GM21723 (cell line): ENCODE measurements at regions not wholly inside any gene's neighbourhood (a gene's known extent, or its start where the extent isn't known, plus 50 kb on each side); places are given as distances from the start of the nearest gene placed in this dataset.
"Not testable (repeated sequence)": the region's sequence is repeated elsewhere in the genome, so short reads cannot be mapped to it uniquely, and the experiment has no call there.

Source experiments
- ATAC-seq: cut with Tn5 transposase; IDR thresholded peaks from one replicate; pipeline ENCODE4 v1.9.1; 2021; ENCODE audit warnings: mild to moderate bottlenecking, moderate library complexity; ENCODE audit not compliant: unreplicated experiment

DNA sequence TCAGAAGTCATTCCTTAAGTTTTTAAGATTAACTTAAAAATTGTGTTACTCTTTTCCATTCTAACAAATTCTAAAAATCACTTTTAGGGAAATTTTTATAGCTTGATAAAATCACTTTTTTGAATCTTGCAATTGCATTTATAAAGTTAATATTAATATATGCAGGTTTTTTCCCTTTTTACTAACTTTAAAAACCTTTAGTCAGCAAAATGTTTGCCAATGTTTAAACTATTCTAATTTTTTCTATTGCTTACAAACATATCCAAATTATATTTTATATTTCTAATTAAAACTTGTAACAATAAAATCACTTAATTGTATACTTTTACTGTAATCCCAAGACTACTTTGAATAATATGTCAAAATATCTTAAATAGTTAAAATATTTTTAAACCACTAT is 839.4 kb downstream of the TBL1XR1 start:
- ATAC-seq = no peak

DNA sequence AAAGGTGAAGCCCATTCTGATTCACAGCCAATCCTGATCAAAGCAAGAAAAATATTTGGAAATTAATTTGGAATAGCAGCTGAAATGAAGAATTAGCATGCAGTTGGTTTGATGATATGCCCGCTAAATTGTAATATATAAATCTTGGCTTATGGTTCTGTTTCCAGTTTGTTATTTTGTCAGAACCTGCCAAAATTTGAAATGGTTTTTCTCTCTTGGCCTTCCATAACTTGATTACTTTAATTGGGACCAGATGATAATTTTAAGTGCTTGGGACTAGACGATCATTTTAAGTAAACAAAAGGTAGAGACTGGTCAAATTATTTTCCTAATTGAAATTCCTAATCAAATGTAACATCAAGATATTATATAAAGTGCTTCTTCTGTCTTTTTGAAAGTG is 842.4 kb downstream of the TBL1XR1 start:
- no peak for ATAC-seq

DNA sequence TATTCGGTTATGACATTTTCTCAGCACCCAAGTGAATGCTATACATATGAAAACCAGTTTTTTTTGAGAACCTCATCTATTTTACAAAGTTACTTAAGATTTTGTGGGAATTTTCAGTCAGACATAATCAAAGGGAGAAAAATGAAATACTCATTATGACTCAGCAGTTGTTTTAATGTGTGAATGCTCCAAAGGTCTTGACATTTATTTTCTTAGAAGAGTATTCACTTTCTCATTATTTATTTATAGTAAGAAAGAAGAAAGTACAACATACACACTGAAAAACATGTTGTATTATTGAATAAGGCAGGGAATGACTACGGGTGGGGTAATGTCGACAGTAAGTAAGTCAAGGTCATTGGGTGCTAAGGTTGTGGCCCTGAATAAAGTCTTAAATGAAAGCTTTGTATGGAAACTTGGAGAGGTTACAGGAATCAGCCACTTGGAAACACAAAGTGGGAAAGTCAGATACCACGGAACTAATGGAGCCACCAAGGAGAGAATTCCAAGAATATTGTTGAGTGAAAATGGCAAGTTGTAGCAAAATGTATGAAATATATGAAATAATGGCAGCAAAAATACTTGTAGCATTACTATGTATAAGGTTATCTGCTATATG is 844.5 kb downstream of the TBL1XR1 start:
- no peak for ATAC-seq

DNA sequence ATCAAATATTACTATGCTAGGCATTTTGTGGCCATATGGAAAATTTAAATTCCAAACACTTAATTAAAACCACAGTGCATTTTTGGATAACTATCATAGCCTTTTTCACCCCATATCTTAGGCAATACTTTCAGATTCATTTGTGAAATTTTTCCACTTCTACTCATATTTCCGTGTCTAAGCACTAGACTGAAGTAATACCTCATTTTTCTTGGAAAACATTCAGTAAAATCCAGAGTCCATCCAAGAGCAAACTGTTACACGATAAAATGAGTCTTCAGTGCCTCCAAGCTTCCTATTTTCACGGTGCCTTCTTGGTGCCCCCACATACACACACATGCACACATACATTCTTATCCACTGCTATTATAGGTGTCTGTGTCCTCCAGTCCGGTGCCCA is 845.9 kb downstream of the TBL1XR1 start:
- ATAC-seq = no peak

DNA sequence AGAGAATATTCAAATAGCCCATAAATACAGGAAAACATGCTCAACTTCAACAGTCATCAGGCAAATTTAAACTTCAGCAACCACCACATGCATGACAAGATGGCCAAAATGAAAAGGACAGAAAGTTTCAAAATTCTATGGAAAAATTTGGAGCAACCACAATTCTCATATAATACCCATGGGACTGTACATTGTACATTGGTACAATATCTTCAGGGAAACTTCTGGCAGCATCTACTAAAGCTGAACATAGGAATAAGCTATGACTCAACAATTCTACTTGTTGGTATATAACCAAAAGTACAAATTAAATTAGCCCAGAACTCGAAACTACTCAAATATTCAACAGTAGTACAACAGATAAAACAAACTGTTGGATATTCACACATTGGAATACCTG is 847.6 kb downstream of the TBL1XR1 start:
- no peak for ATAC-seq

DNA sequence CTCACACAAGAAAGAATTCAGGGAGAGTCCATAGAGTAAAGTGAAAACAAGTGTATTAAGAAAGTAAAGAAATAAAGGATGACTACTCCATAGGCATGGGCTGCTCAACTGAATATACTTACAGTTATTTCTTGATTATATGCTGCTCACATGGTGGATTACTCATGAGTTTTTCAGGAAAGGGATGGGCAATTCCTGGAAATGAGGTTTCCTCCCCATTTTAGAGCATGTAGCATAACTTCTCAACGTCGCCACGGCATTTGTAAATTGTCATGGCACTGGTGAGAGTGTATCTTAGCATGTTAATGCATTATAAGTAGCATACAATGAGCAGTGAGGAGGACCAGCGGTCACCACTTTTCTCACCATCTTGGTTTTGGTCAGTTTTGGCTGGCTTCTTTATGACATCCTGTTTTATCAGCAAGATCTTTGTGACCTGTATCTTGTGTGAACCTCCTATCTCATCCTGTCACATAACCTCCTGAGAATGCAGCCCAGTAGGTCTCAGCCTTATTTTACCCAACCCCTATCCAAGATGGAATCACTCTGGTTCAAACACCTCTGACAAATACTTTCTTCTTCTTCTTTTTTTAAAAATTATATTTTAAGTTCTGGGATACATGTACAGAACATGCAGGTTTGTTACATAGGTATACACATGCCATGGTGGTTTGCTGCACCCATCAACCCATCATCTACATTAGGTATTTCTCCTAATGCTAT is 849.7 kb downstream of the TBL1XR1 start:
- no peak for ATAC-seq

DNA sequence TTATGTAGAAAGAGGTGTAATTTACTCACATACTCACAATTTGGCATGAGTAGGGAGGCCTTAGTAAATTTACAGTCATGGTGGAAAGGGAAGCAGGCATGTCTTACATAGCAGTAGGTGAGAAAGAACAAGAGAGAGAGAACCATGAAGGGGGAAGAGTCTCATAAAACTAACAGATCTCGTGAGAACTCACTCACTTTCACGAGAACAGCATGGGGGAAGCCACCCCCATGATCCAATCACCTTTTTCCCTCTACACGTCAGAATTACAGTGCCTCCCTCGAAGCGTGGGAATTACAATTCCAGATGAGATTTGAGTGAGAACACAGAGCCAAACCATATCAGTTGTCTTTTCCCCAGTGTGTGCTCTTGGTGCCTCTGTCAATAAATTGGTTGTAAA is 855.3 kb downstream of the TBL1XR1 start:
- no peak for ATAC-seq

DNA sequence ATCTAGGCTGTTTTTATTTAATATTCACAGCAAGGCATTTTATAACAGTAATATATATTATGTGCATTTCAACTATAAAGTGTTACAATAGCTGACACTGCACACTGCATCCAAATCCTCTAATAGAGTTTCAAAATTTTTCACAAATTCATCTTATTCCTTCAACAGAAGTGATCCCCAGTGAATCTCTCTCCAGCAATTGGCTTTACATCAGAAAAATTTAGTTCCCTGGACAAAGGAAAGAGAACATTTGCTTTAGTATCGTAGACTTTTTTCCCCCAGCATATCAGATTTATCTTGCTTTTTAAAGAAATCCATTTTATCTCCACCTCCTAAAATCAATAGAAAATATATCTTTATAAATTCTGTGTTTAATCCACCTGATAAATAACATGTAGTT is 868.6 kb downstream of the TBL1XR1 start:
- no peak for ATAC-seq

DNA sequence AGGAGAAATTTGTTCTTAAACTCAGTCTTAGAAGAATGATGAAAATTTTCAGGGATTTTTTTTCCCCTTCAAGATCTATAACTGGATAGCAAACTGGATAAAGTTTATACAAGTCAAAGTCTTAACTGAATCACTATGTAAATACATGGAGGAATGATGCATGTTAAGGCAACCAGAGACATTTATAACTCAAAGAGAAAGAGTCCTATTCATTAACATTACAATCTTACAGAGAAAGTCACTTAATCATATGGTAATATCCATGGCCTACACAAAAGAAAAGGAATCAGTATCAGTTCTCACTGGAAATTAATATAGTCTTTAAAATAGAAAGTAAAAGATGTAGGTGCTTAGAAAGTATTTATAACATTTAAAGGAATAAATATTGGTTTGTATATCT is 869.1 kb downstream of the TBL1XR1 start:
- no peak for ATAC-seq

DNA sequence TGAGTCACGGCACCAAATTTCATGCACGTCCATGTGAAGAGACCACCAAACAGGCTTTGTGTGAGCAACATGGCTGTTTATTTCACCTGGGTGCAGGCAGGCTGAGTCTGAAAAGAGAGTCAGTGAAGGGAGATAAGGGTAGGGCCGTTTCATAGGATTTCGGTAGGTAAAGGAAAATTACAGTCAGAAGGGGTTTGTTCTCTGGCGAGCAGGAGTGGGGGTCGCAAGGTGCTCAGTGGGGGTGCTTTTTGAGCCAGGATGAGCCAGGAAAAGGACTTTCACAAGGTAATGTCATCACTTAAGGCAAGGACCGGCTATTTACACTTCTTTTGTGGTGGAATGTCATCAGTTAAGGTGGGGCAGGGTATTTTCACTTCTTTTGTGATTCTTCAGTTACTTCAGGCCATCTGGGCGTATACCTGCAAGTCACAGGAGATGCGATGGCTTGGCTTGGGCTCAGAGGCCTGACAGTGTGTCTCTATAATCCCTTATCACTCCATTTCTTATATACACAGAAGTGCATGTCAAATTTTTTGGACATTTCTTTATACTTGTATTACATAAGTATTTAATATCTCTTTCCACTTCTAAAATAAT is 870.3 kb downstream of the TBL1XR1 start:
- ATAC-seq = not testable (repeated sequence)

DNA sequence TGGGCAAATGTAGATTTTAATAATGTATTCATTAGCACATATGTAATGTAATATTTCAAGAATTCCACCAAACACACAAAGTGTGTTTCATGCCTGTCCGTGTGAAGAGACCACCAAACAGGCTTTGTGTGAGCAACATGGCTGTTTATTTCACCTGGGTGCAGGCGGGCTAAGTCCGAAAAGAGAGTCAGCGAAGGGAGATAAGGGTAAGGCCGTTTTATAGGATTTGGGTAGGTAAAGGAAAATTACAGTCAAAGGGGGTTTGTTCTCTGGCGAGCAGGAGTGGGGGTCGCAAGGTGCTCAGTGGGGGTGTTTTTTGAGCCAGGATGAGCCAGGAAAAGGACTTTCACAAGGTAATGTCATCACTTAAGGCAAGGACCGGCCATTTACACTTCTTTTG is 875.8 kb downstream of the TBL1XR1 start:
- ATAC-seq = not testable (repeated sequence)

DNA sequence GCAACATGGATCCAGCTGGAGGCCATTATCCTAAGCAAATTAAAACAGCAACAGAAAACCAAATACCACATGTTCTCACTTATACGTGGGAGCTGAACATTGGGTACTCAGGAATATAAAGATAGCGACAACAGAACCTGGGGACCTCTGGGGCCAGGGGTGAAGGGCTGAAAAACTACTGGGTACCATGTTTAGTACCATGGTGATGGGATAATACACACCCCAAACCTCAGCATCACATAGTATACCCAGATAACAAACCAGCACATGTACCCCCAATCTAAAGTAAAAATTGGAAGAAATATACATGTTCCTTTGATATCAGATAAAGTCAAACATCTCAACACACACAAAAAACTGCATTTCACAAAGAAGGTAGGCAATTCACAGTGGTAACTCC is 876.2 kb downstream of the TBL1XR1 start:
- ATAC-seq = no peak

DNA sequence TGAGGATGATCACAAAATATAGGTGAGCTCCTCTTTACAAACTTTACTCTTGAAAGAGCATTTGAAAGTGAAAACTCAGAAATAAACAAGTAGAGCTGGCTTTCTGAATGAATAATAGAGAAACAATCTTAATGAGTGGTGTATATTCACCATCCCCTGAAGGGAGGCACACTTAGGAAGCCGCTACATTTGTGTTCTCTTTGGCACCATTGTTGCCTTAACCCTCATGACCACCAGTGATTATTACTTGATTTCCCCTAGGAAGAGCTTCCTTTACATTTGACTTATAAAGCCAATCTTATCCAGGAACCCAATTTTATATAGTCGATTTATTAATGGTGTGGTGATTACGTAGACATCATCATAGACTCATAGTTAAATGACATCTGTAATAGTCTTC is 883.9 kb downstream of the TBL1XR1 start:
- ATAC-seq = no peak

DNA sequence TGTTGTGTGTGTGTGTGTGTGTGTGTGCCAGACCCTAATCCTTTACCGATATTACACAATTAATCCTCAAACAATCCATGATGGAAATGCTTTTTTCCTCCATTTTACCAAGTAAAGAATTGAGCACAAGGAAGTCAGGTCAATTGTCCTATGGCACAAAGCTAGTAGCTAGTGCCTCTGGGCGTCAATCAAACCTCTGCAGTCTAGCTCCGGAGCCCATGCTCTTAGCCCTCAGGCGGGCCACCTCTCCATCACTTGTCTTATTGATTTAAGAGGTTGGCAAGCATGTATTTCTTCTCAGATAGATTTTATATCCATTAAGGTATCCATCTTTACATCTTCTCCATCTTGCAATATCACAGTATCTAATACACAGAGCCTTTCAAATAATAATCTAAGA is 886.6 kb downstream of the TBL1XR1 start:
- no peak for ATAC-seq

DNA sequence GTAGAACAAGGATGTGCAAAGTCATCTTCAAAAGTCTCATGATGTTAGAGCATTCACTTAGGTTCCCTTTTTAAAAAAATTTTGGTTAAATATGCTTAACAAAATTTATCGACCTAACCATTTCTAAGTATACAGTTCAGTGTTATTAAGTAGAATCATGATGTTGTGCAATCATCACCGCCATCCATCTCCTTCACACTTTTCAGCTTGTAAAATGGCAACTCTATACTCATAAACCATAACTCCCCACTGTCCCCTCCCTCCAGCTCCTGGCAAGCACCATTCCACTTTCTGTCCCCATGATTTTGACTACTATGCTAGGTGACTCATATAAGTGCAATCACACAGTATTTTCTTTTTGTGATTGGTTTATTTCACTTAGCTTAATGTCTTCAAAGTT is 895.0 kb downstream of the TBL1XR1 start:
- no peak for ATAC-seq

DNA sequence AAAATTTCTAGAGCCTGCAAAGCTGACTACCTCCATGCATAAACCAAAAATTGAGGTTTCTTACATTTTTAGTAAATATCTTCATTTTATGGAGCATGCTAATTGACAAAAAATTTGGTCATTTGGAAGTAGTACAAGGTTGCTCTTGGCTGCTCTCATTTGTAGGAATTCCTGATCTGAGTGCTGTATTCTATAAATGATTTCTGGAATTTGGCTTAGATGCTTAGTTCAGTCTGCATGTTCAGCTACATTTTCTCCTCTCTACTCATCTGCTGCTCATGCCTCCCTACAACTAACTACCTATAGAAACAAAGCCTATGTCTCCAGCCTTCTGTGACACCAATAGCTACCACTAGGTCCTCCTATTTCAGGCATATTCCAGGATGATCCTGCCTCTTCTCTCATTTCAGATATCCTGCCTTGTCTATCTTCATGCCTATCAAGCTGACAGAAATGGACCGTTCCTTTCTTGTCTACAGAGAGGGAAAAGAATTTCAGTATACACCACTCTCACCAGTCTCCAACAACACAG is 901.1 kb downstream of the TBL1XR1 start:
- ATAC-seq = no peak

DNA sequence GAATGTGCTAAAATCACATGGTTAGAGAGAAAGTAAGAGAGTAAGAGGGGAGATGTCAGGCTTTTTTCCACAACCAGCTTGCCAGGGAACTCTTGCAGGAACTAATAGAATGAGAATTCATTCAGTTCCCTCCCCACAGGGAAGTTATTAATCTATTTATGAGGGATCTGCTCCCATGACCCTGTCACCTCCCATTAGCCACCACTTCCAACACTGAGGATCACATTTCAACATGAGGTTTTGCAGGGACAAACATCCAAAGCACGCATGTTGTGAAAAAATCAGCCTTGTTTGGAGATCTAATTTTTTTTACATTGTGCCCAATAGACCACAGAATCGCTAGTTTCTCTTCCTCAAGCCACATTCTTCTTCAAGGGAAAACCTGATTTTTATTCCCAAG is 904.0 kb downstream of the TBL1XR1 start:
- ATAC-seq = no peak

DNA sequence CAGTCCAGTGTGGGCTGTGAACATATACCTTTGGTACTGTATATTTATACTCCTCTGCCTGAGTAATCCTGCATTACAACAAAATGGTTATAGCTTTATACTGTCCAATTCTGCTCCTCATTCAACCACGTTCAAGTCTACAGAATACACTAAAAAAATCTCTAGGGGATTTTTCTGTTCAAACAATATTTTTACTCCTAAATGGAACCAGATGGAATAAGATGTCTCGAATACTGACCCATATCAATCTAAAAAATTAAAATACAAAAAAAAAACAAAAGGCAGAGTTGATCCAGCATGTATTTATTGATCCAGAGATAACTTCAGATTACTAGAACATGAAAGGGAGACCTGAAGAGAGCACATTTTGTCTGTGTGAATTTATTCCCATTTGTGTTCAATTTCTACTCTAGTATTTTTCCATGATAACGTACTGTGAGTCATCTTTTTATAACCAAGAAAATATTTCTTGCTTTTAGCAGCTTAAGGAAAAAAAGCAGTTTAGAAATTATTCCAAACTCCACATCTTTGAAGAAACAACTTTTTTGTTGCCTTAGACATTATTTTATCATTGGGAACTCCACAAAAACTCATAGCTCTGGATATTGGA is 910.7 kb downstream of the TBL1XR1 start:
- no peak for ATAC-seq

DNA sequence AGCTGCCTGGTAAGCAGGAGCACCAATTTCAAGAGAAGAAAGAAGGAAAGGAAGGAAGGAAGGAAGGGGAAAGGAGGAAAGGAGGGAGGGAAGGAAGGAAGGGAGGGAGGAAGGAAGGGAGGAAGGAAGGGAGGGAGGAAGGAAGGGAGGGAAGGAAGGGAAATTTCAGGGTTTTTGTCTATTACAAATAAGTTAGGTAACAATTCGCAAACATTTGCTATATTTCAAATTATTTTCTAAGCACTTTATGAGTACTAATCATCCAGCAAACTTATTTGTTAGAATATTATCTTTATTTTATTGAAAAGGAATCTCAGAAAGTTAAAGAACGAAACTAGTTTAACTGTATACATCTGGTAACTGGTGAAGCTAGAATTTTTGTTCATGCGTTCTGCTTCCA is 921.7 kb downstream of the TBL1XR1 start:
- ATAC-seq = no peak

DNA sequence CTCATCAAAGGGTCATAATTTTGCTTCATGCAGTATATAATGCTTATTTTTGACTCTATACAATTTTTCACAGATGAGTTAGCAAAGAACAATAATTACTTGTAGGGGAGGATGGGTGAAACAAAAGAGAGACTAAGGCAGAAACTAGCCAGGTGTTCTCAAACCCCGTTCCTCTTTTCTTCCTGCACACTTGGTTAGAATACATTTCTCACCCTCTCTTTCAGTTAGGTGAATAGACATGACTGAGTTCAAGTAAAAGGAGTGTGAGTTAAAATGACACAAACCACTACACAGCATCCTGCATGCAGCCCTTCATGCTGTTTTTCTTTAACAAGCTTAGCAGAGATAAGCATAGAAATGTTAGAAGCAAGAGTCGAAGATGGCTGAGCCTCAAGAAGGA is 922.2 kb downstream of the TBL1XR1 start:
- no peak for ATAC-seq

DNA sequence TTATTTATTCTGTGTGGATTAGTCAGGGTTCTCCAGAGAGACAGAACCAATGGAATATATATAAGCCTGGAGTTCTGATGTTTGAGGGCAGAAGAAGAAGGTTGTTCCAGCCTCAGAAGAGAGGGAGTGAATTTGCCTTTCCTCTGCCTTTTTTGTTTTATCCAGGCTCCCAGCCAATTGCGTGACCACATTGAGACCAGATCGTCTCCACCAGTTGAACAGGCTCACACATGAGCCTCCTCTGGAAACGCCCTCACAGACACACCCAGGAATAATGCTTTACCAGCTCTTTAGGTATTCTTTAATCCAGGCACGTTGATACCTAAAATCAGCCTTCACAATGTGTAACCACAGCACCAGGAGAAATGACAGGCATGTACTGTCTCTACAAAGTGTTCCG is 923.1 kb downstream of the TBL1XR1 start:
- no peak for ATAC-seq

DNA sequence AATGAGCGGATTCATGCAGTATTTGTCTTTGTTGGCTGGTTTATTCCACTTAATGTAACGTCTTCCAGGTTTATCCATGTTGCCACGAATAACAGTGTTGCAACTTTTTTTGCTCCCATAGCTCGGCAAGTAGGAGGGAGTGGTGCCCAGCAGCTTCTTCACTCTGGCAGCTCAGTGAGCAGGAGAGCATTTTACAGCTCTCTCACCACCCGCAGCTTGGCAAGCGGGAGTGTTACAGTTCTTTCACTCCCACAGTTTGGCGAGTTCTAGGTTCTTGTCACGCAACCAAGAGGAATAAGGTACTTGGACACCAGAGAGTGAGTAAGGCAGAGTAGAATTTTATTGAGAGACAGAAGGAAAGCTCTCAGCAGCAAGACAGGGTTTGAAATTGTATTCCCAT is 935.2 kb downstream of the TBL1XR1 start:
- ATAC-seq = no peak
